Aorta (tissue), 5 donors: ENCODE measurements at regions not wholly inside any gene's neighbourhood (a gene's known extent, or its start where the extent isn't known, plus 50 kb on each side); places are given as distances from the start of the nearest gene placed in this dataset.

Experiments used
- ATAC-seq: fragments of 200-7000 bp; cut with Tn5 transposase; one replicate; pipeline ENCODE4 v1.9.1; 2022; ENCODE audit warnings: moderate library complexity; ENCODE audit not compliant: low FRiP score
- DNase-seq, 2 donors: peaks; one replicate each; pipeline ENCODE4 v3.0.0-alpha.2; 2020
- H3K27ac ChIP-seq, 2 donors: one replicate each; pipeline ENCODE4 v1.5.1; 2013; ENCODE audit warnings: low read length in 2 of 2, mild to moderate bottlenecking in 2 of 2, moderate library complexity in 2 of 2, control low read depth in 1 of 2, inconsistent platforms in 1 of 2, low read depth in 1 of 2
- H3K27me3 ChIP-seq, 2 donors: one replicate each; pipeline ENCODE4 v1.6.1; 2013; ENCODE audit warnings: control low read depth in 1 of 2, low read length in 1 of 2, mild to moderate bottlenecking in 1 of 2, moderate library complexity in 1 of 2; ENCODE audit not compliant: insufficient read depth in 2 of 2, control insufficient read depth in 1 of 2
- H3K36me3 ChIP-seq, 2 donors: one replicate each; pipeline ENCODE4 v1.6.1; 2013; ENCODE audit warnings: control low read depth in 1 of 2, low read length in 1 of 2, mild to moderate bottlenecking in 1 of 2; ENCODE audit not compliant: insufficient read depth in 2 of 2, control insufficient read depth in 1 of 2
- H3K4me1 ChIP-seq, 2 donors: one replicate each; pipeline ENCODE4 v1.6.1; 2013; ENCODE audit warnings: low read length in 2 of 2, control low read depth in 1 of 2, mild to moderate bottlenecking in 1 of 2, moderate library complexity in 1 of 2; ENCODE audit not compliant: insufficient read depth in 2 of 2, control insufficient read depth in 1 of 2
- H3K4me3 ChIP-seq, 2 donors: one replicate each; pipeline ENCODE4 v1.5.1; 2013; ENCODE audit warnings: low read length in 2 of 2, control low read depth in 1 of 2, mild to moderate bottlenecking in 1 of 2
- H3K9me3 ChIP-seq: one replicate; pipeline ENCODE4 v1.6.1; 2013; ENCODE audit warnings: mild to moderate bottlenecking, low read length; ENCODE audit not compliant: control insufficient read depth
- WGBS, 2 donors: extraction: QIAGEN DNeasy Blood & Tissue Kit; methylation state at CpG; one replicate each; pipeline ENCODE4 v1.1.7; 2013; 5-methylcytosine and 5-hydroxymethylcytosine counted together
- intact Hi-C, 2 donors: fragments of 100-400 bp; cut with DNase I; formaldehyde crosslinking; loops; one replicate each; pipeline versions ENCODE4 v1.14.2 to v1.15.0; 2022
- donor health status: healthy with polysubstance abuse.
- donor health status: Bipolar disorder and iron deficiency.
- donor health status: DM: no; HTN: no; CAD: no.
- donor health status: DM: no; HTN: no; CAD: no.
- donor health status: DM: yes; HTN: yes; CAD: no.

DNA sequence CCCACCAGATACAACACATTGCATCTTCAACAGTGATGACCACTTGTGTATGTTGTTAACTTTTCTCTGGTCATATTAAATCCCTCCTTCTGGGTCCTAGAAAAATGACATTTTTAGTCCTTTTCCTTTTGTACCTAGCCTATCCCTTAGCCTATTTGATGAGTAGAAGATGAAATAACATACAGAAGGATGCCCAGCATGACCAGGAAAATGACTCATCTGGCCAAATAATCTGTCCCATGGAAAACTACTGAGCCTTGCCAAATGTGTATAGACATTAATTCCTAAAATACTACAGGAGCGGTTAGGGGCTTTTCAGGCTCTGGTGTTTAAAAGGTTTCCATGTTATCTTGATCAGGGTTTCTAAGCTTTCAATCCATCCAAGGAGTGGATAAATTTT is 129.0 kb upstream of the KCNIP4 start:
- ATAC-seq (no peak), DNase-seq (no peak)
- Histone ChIP-seq H3K4me1 (no peaks in the 10 kb centered on the region), H3K27me3 (no peaks in the 10 kb centered on the region), H3K27ac (no peak overlapping the region), H3K36me3 (no peaks in the 10 kb centered on the region), H3K9me3 (peaks cover 4% of the 10 kb centered on the region), H3K4me3 (no peak overlapping the region)
- WGBS, 2 donors, result 83 to 85% methylated on average over 1 of the region's 1 CpG
- intact Hi-C loops, result no loop called here

DNA sequence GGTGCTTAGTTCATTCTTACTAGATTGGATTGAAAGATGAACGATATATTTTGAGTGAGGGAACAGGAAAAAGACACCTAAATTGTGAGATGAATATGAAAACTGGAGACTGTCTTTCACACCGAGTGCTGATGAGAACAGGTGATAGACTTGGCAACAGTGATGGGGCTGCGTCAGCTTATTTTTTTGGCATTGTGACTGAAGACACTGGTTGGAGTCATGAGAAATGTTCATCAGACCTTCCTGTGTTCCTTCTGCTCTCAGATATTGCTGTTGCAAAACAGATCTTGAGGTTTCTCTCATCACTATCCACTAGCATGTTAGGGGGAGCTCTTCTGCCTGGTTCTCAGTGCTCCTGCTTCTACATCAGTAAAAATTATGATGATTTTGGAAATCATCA is 124.2 kb upstream of the KCNIP4 start:
- Histone ChIP-seq H3K9me3 (peaks cover 2% of the 10 kb centered on the region), H3K27me3 (no peaks in the 10 kb centered on the region), H3K4me3 (no peak overlapping the region), H3K27ac (no peak overlapping the region), H3K36me3 (no peaks in the 10 kb centered on the region), H3K4me1 (no peaks in the 10 kb centered on the region)
- intact Hi-C loops, result no loop called here
- no peak for DNase-seq
- ATAC-seq, result no peak
- 80 to 91% methylated on average over 3 of the region's 3 CpGs for WGBS, 2 donors

GRCh38 chr4:22072240-22072639 is 123.7 kb upstream of the KCNIP4 start:
- H3K4me3 ChIP-seq, result no peak overlapping the region
- H3K9me3 ChIP-seq, result peaks cover 2% of the 10 kb centered on the region
- no peak for DNase-seq
- 61% methylated on average over 1 of the region's 1 CpG for WGBS, 2 donors
- intact Hi-C loops, result no loop called here
- no peak overlapping the region for H3K27ac ChIP-seq
- H3K36me3 ChIP-seq, result no peaks in the 10 kb centered on the region
- H3K27me3 ChIP-seq, result no peaks in the 10 kb centered on the region
- H3K4me1 ChIP-seq, result no peaks in the 10 kb centered on the region
- ATAC-seq, result no peak

DNA sequence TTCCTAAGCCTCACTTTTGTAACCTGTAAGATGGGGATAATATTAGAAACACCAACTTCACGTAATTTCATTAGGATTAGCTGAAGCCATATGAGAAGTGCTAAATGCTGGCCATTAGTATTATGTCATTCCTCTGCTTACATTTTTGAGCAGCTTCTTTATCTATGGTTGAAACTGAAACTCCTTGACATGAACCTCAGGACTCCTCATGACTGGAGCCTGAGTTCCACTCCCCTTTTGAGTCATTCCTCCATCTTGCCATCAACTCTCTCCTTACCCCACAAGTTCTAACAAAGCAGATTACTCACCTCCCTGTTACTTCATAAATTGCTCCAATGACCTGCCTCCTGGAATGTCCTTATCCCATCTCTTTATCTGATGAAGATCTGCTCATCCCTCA is 123.2 kb upstream of the KCNIP4 start:
- Histone ChIP-seq H3K36me3 (no peaks in the 10 kb centered on the region), H3K27ac (no peak overlapping the region), H3K9me3 (peaks cover 2% of the 10 kb centered on the region), H3K4me3 (no peak overlapping the region), H3K4me1 (no peaks in the 10 kb centered on the region), H3K27me3 (no peaks in the 10 kb centered on the region)
- intact Hi-C loops, result no loop called here
- 68 to 81% methylated on average over 1 of the region's 1 CpG for WGBS, 2 donors
- ATAC-seq (no peak), DNase-seq (no peak)

DNA sequence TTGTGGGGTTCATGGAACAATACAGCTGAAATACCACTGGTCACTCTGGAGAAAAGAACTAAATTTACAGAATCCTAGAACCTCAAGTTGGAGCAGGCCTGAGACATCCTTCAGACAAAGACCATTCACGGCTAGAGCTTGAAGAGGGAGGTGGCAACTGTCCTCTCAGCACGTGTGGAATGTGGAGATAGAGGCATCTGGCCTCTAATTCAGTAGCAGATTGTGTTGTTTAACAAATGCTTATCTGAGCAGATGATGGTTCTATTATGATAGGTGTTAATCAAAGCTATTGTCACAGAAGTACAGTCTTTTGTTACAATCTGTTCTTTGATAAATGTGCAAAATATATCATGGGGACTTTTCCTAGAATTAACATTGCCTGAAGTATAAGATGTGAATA is 121.7 kb upstream of the KCNIP4 start:
- no peak overlapping the region for H3K27ac ChIP-seq

GRCh38 chr4:22063613-22064012 is 115.0 kb upstream of the KCNIP4 start:
- WGBS, 2 donors, result 81 to 93% methylated on average over 1 of the region's 1 CpG

More for the DNA sequence above, 121.7 kb upstream of the KCNIP4 start:
- Histone ChIP-seq H3K27me3 (no peaks in the 10 kb centered on the region), H3K9me3 (peaks cover 2% of the 10 kb centered on the region), H3K4me3 (no peak overlapping the region), H3K36me3 (no peaks in the 10 kb centered on the region), H3K4me1 (no peaks in the 10 kb centered on the region)
- ATAC-seq (no peak), DNase-seq (no peak)
- 47 to 49% methylated on average over 2 of the region's 2 CpGs for WGBS, 2 donors
- intact Hi-C loops, result no loop called here

GRCh38 chr4:22062676-22063075 is 114.1 kb upstream of the KCNIP4 start:
- Histone ChIP-seq H3K36me3 (no peaks in the 10 kb centered on the region), H3K4me1 (no peaks in the 10 kb centered on the region), H3K9me3 (no peaks in the 10 kb centered on the region), H3K4me3 (no peak overlapping the region), H3K27ac (no peak overlapping the region), H3K27me3 (no peaks in the 10 kb centered on the region)
- DNase-seq (no peak), ATAC-seq (no peak)
- 48 to 73% methylated on average over 3 of the region's 3 CpGs for WGBS, 2 donors
- intact Hi-C loops, result no loop called here

More at GRCh38 chr4:22063613-22064012, 115.0 kb upstream of the KCNIP4 start:
- intact Hi-C loops, result no loop called here
- no peak overlapping the region for H3K4me3 ChIP-seq
- H3K27ac ChIP-seq, result no peak overlapping the region
- H3K9me3 ChIP-seq, result no peaks in the 10 kb centered on the region
- ATAC-seq (no peak), DNase-seq (no peak)
- no peaks in the 10 kb centered on the region for H3K27me3 ChIP-seq
- no peaks in the 10 kb centered on the region for H3K36me3 ChIP-seq
- H3K4me1 ChIP-seq, result no peaks in the 10 kb centered on the region

GRCh38 chr4:22055954-22056353 is 107.4 kb upstream of the KCNIP4 start:
- no peaks in the 10 kb centered on the region for H3K36me3 ChIP-seq
- no peaks in the 10 kb centered on the region for H3K4me1 ChIP-seq
- H3K9me3 ChIP-seq, result no peaks in the 10 kb centered on the region
- intact Hi-C loops, result no loop called here
- no peak overlapping the region for H3K4me3 ChIP-seq
- ATAC-seq (no peak), DNase-seq (no peak)
- H3K27ac ChIP-seq, result no peak overlapping the region
- WGBS, 2 donors, result 70 to 73% methylated on average over 5 of the region's 5 CpGs
- H3K27me3 ChIP-seq, result no peaks in the 10 kb centered on the region

DNA sequence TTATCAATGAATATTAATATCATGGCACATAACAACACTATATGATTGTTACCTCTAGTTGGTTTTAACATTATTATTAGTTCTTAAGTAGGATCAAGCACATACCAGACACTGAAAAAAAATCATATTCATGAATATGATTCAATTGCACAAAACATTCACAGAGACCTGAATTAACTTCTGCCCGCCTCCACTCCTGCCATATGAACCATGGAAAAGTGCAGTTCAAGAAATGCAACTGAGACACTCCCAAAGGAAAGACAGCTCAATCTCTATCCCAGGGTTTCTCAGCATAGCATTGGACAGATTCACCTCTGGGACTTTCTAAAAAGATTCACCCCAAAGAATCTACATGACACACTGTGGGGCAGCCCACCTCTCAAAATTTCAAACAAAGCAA is 103.5 kb upstream of the KCNIP4 start:
- Histone ChIP-seq H3K27me3 (no peaks in the 10 kb centered on the region), H3K4me3 (no peak overlapping the region), H3K27ac (no peak overlapping the region), H3K4me1 (no peaks in the 10 kb centered on the region), H3K36me3 (no peaks in the 10 kb centered on the region), H3K9me3 (no peaks in the 10 kb centered on the region)
- WGBS, 2 donors, result 74 to 90% methylated on average over 1 of the region's 1 CpG
- DNase-seq, result no peak
- ATAC-seq, result no peak
- intact Hi-C loops, result no loop called here
